GM12878 (cell line): ENCODE measurements at regions not wholly inside any gene's neighbourhood (a gene's known extent, or its start where the extent isn't known, plus 50 kb on each side); places are given as distances from the start of the nearest gene placed in this dataset.

Experiments
- ATF7 ChIP-seq: fragments of 450-650 bp; IDR thresholded peaks from 2 replicates; pipeline ENCODE4 v1.6.1; 2016; ENCODE audit warnings: low read depth, mild to moderate bottlenecking
- HCFC1 ChIP-seq: fragments of 150-350 bp; IDR thresholded peaks from 2 replicates; pipeline ENCODE4 v1.6.1; 2014; ENCODE audit warnings: low read length
- RBBP5 ChIP-seq: fragments of 200-600 bp; sonication (generic); conservative IDR thresholded peaks from 2 replicates; pipeline ENCODE4 v1.6.1; 2016
- YBX1 ChIP-seq: fragments of 450-650 bp; IDR thresholded peaks from 2 replicates; pipeline ENCODE4 v1.6.1; 2016; ENCODE audit warnings: antibody characterized with exemption
- TF ChIP-seq, protein P1 (sequence below): fragments of 450-650 bp; formaldehyde crosslinking; IDR thresholded peaks from 2 replicates; pipeline ENCODE4 v1.4.0; 2020; ENCODE audit warnings: mild to moderate bottlenecking, moderate library complexity
- TF ChIP-seq, protein P2 (sequence below), 3 experiments: IDR thresholded peaks in 2 of 3; conservative IDR thresholded peaks in 1 of 3; 2 replicates each; pipeline ENCODE4 v1.5.1; 2011; ENCODE audit warnings: low read depth in 3 of 3, low read length in 3 of 3, mild to moderate bottlenecking in 3 of 3, control low read depth in 2 of 3, moderate library complexity in 2 of 3, inconsistent platforms in 1 of 3, mixed read lengths in 1 of 3; ENCODE audit not compliant: control insufficient read depth in 2 of 3, insufficient read depth in 1 of 3; ENCODE audit errors: extremely low read depth in 1 of 3
- TF ChIP-seq, protein P3 (sequence below): fragments of 450-650 bp; conservative IDR thresholded peaks from 2 replicates; pipeline ENCODE4 v1.6.1; 2017; ENCODE audit warnings: mild to moderate bottlenecking, moderate library complexity
- TF ChIP-seq, protein P4 (sequence below): fragments of 450-650 bp; formaldehyde crosslinking; IDR thresholded peaks from 2 replicates; pipeline ENCODE4 v1.4.0; 2022; ENCODE audit warnings: mild to moderate bottlenecking, moderate library complexity

DNA sequence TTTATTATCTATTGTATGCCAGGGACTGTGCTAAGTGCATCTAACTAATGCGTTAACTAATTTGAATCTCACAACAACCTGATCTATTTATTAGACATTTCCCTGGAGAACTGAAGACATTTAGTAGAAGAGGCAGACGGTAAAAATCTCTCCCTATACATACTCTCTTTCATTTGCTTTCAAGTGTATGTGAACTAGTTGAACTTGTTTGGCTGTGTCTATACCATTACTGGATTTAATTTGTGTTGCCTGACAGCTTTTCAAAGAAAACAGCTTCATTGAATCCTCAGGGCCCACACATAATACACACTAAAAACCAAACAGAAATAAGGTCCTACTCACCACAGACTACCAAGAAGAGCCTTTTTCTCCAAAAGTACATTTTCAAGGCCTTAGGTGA, 133.6 kb upstream of the NR3C1 start (continued):
- no peak for TF ChIP-seq RBBP5
- no peak for TF ChIP-seq ATF7
- no peak for TF ChIP-seq YBX1
- TF ChIP-seq, protein P1, sequence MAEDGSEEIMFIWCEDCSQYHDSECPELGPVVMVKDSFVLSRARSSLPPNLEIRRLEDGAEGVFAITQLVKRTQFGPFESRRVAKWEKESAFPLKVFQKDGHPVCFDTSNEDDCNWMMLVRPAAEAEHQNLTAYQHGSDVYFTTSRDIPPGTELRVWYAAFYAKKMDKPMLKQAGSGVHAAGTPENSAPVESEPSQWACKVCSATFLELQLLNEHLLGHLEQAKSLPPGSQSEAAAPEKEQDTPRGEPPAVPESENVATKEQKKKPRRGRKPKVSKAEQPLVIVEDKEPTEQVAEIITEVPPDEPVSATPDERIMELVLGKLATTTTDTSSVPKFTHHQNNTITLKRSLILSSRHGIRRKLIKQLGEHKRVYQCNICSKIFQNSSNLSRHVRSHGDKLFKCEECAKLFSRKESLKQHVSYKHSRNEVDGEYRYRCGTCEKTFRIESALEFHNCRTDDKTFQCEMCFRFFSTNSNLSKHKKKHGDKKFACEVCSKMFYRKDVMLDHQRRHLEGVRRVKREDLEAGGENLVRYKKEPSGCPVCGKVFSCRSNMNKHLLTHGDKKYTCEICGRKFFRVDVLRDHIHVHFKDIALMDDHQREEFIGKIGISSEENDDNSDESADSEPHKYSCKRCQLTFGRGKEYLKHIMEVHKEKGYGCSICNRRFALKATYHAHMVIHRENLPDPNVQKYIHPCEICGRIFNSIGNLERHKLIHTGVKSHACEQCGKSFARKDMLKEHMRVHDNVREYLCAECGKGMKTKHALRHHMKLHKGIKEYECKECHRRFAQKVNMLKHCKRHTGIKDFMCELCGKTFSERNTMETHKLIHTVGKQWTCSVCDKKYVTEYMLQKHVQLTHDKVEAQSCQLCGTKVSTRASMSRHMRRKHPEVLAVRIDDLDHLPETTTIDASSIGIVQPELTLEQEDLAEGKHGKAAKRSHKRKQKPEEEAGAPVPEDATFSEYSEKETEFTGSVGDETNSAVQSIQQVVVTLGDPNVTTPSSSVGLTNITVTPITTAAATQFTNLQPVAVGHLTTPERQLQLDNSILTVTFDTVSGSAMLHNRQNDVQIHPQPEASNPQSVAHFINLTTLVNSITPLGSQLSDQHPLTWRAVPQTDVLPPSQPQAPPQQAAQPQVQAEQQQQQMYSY (CRISPR knock-in tag) = no peak
- TF ChIP-seq, protein P2, sequence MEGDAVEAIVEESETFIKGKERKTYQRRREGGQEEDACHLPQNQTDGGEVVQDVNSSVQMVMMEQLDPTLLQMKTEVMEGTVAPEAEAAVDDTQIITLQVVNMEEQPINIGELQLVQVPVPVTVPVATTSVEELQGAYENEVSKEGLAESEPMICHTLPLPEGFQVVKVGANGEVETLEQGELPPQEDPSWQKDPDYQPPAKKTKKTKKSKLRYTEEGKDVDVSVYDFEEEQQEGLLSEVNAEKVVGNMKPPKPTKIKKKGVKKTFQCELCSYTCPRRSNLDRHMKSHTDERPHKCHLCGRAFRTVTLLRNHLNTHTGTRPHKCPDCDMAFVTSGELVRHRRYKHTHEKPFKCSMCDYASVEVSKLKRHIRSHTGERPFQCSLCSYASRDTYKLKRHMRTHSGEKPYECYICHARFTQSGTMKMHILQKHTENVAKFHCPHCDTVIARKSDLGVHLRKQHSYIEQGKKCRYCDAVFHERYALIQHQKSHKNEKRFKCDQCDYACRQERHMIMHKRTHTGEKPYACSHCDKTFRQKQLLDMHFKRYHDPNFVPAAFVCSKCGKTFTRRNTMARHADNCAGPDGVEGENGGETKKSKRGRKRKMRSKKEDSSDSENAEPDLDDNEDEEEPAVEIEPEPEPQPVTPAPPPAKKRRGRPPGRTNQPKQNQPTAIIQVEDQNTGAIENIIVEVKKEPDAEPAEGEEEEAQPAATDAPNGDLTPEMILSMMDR (IDR thresholded peaks at IDR 0.05 in 2 of 3, conservative IDR thresholded peaks at IDR 0.05 in 1 of 3; ENCODE audit: control insufficient read depth in 2 of 3, extremely low read depth in 1 of 3, insufficient read depth in 1 of 3, low read depth in 3 of 3, low read length in 3 of 3) = no peak
- TF ChIP-seq HCFC1 = no peak
- TF ChIP-seq, protein P3, sequence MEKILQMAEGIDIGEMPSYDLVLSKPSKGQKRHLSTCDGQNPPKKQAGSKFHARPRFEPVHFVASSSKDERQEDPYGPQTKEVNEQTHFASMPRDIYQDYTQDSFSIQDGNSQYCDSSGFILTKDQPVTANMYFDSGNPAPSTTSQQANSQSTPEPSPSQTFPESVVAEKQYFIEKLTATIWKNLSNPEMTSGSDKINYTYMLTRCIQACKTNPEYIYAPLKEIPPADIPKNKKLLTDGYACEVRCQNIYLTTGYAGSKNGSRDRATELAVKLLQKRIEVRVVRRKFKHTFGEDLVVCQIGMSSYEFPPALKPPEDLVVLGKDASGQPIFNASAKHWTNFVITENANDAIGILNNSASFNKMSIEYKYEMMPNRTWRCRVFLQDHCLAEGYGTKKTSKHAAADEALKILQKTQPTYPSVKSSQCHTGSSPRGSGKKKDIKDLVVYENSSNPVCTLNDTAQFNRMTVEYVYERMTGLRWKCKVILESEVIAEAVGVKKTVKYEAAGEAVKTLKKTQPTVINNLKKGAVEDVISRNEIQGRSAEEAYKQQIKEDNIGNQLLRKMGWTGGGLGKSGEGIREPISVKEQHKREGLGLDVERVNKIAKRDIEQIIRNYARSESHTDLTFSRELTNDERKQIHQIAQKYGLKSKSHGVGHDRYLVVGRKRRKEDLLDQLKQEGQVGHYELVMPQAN = no peak
- TF ChIP-seq, protein P4, sequence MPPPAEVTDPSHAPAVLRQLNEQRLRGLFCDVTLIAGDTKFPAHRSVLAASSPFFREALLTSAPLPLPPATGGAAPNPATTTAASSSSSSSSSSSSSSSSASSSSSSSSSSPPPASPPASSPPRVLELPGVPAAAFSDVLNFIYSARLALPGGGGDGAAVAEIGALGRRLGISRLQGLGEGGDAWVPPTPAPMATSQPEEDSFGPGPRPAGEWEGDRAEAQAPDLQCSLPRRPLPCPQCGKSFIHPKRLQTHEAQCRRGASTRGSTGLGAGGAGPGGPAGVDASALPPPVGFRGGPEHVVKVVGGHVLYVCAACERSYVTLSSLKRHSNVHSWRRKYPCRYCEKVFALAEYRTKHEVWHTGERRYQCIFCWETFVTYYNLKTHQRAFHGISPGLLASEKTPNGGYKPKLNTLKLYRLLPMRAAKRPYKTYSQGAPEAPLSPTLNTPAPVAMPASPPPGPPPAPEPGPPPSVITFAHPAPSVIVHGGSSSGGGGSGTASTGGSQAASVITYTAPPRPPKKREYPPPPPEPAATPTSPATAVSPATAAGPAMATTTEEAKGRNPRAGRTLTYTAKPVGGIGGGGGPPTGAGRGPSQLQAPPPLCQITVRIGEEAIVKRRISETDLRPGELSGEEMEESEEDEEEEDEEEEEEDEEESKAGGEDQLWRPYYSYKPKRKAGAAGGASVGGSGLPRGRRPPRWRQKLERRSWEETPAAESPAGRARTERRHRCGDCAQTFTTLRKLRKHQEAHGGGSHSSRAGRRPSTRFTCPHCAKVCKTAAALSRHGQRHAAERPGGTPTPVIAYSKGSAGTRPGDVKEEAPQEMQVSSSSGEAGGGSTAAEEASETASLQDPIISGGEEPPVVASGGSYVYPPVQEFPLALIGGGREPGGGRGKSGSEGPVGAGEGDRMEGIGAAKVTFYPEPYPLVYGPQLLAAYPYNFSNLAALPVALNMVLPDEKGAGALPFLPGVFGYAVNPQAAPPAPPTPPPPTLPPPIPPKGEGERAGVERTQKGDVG (CRISPR knock-in tag) = no peak
- TF ChIP-seq, all 136 proteins: peak for 0
